HG03175 (cell line): ENCODE measurements at regions not wholly inside any gene's neighbourhood (a gene's known extent, or its start where the extent isn't known, plus 50 kb on each side); places are given as distances from the start of the nearest gene placed in this dataset.

Source experiments
- ATAC-seq: cut with Tn5 transposase; IDR thresholded peaks from one replicate; pipeline ENCODE4 v1.9.1; 2021; ENCODE audit warnings: mild to moderate bottlenecking, moderate library complexity; ENCODE audit not compliant: unreplicated experiment

DNA sequence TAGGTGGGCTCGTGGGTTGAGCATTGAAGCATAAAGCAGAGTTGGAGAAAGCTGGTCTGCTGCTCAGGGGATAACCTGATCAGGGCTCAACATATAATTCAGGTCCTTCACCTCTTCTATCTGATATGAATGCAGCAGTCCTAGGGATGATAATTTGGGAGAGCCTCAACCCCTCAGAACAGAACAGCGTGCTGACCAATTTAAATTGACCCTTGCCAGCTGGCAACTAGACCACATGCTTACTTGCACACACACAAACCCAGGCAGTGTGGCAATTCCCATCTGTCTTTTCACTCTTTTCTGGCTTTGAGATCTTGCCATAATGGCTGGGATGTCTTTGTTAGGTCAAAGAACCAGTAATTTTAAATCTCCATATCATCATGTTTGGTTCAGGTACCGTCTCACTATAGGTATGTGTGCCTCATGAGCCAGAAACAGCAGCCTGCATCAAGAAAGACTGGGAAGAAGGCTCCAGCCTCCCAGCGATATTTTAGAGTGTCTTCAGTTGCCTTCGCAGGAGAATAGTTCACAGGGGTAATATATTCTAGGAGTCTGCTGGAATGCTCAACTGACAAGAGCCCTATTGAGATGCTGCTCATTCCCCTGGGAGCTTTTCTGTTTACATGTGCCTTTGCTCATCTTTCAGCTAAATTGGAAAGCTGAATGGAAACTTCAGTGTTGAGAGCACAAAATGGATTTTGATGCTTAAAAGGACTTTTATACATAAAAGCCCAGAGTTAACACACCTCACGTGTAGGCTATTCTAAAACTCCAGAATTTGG, 497.6 kb downstream of the RASEF start:
- no peak for ATAC-seq

- ATAC-seq = no peak
Observed at GRCh38 chr9:82567953-82568352, 495.0 kb downstream of the RASEF start.

DNA sequence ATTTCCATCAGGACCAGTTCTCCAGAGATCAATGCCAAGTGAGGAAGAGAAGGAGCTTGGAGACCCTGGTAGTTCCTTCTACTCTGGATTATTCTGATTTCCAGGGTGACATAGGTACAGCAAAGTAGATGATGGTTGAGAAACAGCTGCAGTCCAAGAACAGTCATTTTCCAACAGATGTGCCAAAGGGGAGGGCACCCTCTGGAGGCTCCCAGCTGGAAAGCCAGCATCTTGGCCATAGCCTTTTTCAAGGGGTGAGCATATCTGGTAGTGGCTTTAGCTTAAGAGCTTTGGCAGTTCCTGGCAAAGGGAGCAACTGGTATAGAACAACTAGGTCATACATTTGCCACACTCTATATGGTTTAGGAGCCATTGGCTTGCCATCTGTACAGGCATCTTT, 492.7 kb downstream of the RASEF start:
- no peak for ATAC-seq

DNA sequence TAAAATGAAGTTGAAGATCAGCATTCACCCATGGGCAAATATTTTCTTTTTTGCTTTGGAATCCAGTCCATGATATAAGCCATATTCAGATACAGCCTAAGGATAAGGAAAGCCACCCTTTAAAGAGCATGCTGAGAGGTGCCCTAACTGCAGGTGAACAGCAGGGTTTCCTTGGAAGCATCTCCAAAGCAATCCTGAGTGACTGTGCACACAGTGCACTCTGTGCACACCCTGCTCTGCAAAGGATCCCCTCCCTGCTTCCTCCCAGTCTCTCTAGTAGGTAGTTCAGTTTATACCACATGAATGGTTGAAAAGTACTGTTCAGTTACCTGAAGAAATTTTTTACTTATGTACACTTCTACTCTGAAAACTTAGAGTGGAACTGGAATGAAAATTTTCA, 491.4 kb downstream of the RASEF start:
- ATAC-seq = no peak

- no peak for ATAC-seq
Observed at GRCh38 chr9:82572146-82572545, 490.8 kb downstream of the RASEF start.

GRCh38 chr9:82574911-82575310, 488.0 kb downstream of the RASEF start:
- no peak for ATAC-seq

- ATAC-seq = no peak
Observed at GRCh38 chr9:82580921-82581320, 482.0 kb downstream of the RASEF start.

GRCh38 chr9:82581516-82581915, 481.4 kb downstream of the RASEF start:
- no peak for ATAC-seq

GRCh38 chr9:82581935-82582334, 481.0 kb downstream of the RASEF start:
- no peak for ATAC-seq

DNA sequence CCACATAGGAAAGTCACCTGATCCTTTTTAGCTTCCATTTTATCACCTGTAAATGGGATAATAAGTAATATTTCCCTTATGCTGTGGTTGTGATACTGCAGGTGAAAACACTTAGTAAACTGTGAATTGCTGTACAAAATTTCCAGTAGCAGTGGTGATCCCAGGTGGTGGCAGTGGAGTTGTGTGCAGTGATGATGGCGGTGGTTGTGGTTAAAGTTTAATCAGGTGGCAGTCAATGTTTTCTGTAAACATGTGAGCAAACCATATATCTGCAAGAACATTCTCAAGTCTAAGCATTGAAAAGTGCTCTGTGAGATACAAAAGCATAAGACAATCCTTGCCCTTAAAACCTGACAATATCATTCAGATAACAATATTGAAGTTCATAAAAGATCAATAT, 480.2 kb downstream of the RASEF start:
- no peak for ATAC-seq

- ATAC-seq = no peak
Observed at GRCh38 chr9:82583524-82583923, 479.4 kb downstream of the RASEF start.

- ATAC-seq = no peak
Observed at GRCh38 chr9:82584349-82584863, 478.5 kb downstream of the RASEF start.

DNA sequence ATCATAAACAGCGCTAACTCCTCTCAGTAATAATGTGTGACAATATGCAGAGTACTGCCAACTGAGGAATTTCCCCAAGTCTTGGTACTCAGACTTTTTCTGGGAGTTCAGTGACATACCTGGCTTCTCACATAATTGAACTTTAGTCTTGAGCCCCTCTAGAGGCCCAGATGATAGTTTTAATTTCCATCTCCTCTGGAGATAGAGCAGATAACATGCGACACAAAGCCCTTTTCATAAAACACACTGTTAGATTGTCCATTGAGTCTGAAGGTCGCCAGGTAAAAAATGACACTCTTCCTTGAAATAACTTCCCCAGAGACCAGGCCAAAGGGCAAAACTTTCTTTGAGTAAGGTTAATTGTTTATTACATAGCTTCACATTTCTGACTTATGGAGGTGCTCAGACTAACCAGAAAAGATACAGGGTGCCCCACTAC, 476.0 kb downstream of the RASEF start:
- no peak for ATAC-seq

DNA sequence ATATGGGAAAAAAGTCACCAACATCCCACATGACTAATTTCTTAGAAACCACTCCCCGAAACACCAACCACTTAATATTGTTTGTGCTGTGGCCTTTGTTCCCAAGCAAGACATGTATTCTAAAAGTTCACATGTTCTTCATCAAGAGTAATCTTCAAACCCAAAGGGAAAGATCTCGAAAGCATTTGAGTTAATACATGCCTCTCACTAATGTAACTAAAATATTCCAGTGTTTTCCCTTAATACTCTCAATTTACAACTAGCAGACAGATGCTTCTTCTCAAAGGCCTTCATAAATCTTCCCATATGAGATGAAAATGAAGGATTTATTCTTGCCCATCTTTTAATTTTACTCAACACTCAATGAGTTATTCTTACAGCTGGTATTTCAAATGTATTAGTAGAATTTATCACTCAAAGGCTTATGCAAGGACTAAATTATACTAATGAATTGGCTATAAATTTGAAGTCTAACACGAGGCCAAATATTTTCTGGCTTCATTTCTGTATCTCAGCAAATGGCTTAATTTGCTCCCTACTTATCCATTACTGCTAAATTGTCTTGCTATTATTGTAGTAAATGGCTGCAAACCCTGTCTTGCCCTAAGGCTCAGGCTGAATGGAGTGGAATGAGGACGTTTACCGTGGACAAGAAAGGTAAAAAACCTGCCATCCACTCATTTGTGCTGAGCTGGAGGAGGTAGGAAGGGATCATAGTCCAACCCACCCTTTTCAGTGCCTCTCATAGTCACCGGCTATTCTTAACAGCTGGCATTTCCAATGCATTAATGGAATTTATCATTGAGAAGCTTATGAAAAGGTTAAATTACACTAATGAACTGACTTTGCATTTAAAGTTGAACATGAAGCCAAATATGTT, 474.4 kb downstream of the RASEF start:
- ATAC-seq = no peak

DNA sequence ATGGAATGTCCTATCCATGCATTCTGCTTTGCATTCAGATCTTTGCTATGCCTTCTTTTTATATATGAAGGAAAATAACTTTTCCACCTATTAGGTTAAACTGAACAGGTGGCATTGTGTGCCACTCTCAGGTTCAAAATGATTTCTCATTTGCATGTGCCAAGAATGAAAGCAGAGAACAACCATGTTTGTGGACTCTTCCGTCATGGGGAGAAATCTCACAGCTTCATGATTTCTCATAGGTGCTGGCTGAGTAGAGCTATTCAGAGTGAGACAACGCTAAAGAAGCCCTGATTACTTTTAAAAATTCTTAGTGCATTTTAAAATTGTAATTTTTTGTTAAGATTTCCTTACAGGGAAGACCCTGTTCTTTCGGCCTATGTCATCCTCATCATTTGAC, 472.1 kb downstream of the RASEF start:
- no peak for ATAC-seq

DNA sequence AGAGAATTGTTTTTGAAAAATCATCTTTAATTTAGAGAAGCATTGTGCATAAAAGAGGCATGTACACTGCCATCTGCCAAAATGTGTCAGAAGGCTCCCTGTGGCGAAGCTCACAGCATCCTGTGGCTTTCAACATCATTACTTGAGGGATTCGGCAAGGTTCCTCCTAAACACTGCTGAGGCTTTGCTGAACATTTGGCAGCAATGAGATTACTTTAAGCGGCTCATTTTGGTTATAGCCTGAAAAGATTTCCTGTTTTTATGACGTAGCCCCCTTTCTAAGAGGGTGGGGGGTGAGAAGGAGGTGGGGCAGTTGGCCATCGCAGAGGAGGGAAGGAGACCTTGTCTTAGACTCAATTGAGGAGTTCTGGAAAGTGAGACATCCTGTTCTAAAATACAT, 469.4 kb downstream of the RASEF start:
- no peak for ATAC-seq

DNA sequence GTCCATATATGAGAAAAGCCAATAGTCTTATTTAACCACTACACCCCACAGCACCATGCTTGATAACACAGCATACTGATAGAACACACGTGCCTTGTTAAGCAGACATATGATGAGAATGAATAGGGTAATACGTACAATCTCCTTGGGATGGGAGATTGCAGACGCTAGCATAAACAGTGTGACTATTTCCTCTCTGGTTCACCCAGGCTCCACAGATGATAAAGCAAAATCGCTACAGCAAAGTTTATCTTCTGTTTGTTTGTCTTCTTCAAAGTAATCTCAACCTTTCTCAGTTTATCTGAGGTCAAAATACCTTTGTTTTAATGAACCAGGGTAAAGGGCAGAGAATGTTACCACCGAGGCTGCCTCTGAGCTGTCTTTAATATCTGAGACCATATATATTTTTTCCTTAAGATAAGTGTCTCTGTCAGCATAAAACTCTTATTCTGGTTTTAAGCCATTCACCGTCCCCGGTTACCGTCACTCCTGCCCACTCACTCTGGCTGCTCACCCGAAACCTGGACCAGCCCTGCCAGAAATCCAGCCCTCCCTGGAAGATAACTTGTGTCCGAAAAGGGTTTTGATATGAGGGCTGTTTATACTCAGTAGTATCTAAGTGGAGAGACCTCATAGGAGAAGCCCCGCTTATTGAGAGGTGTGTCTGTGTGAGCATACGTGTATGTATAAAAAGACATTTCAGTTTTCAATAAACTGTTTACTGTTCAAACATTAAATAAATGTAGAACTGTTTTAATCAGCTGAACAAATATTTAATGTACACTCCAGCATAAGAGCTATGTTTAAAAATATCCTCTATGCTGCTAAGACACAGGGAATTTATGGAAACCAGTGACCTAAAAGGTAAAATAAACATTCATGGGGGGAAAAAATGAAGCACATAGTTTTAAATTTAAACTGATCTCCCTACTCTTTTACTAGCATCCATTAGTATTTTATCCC, 465.4 kb downstream of the RASEF start:
- no peak for ATAC-seq

GRCh38 chr9:82598241-82599039, 464.5 kb downstream of the RASEF start:
- ATAC-seq = no peak

- ATAC-seq = no peak
Observed at GRCh38 chr9:82599336-82599949, 463.5 kb downstream of the RASEF start.
